ENCODE measurements at regions not wholly inside any gene's neighbourhood (a gene's known extent, or its start where the extent isn't known, plus 50 kb on each side); places are given as distances from the start of the nearest gene placed in this dataset.

GRCh38 chr3:7927864-7928263 is 573.8 kb upstream of the LMCD1 start:
- TF ChIP-seq CTCF (IDR thresholded peaks at IDR 0.05 in 2 of 3, conservative IDR thresholded peaks at IDR 0.05 in 1 of 3; ENCODE audit: control insufficient read depth in 2 of 3, extremely low read depth in 1 of 3, insufficient read depth in 1 of 3, low read depth in 3 of 3, low read length in 3 of 3) (no peak), ZBED1 (IDR thresholded peaks at IDR 0.05; ENCODE audit: borderline replicate concordance) (no peak), NFIC (IDR thresholded peaks at IDR 0.05; ENCODE audit: low read depth, low read length) (no peak), JUNB (IDR thresholded peaks at IDR 0.05) (no peak)
